Endothelial cell of umbilical vein (primary cell): ENCODE measurements at regions not wholly inside any gene's neighbourhood (a gene's known extent, or its start where the extent isn't known, plus 50 kb on each side); places are given as distances from the start of the nearest gene placed in this dataset.

ENCODE experiments used
- BruUV-seq: library from RNA; stranded (reverse); fragments of 400-500 nt; replicated peaks from 2 replicates; lab custom pipeline; 2021; lab: Mats Ljungman, UMichigan
- CTCF ChIA-PET: fragments of 300-600, 350-600 bp; sonication (Branson Sonifier 250); formaldehyde crosslinking; loops from one replicate; lab custom pipeline; 2021; ENCODE audit warnings: antibody characterized with exemption, inconsistent platforms; lab: Charles Lee
- POLR2A ChIA-PET: fragments of 300-600, 350-600 bp; sonication (Branson Sonifier 250); formaldehyde crosslinking; loops from one replicate; lab custom pipeline; 2021; ENCODE audit warnings: antibody characterized with exemption, inconsistent platforms; lab: Charles Lee
- DNase-seq: peaks from one replicate; pipeline ENCODE4 v3.0.0-alpha.2; 2011; ENCODE audit warnings: low read depth, low spot score
- FAIRE-seq: peaks from 2 replicates; lab custom pipeline; 2011; peaks lifted over from hg19 to GRCh38; lab: Jason Lieb, UNC
- H2AFZ ChIP-seq: 2 replicates; pipeline ENCODE4 v1.6.0; 2012; ENCODE audit warnings: low read depth, low read length, control low read depth, inconsistent platforms
- H3K27ac ChIP-seq: 2 replicates; pipeline ENCODE4 v1.5.1; 2011; ENCODE audit warnings: low read depth, mild to moderate bottlenecking, control low read depth, low read length, moderate library complexity; ENCODE audit not compliant: insufficient read depth
- H3K27me3 ChIP-seq, 2 experiments: 2 replicates each; pipeline versions ENCODE4 v1.6.0 to v1.6.1; 2011; ENCODE audit warnings: low read length in 2 of 2, mixed read lengths in 1 of 2; ENCODE audit not compliant: control insufficient read depth in 2 of 2, insufficient read depth in 2 of 2
- H3K36me3 ChIP-seq, 2 experiments: 2 replicates in 1 of 2; 3 replicates in 1 of 2; pipeline ENCODE4 v1.5.1; 2011; ENCODE audit warnings: low read length in 2 of 2, mild to moderate bottlenecking in 1 of 2, moderate library complexity in 1 of 2; ENCODE audit not compliant: control insufficient read depth in 2 of 2, insufficient read depth in 2 of 2; ENCODE audit errors: extremely low read depth in 1 of 2
- H3K4me1 ChIP-seq: 3 replicates; pipeline ENCODE4 v1.5.1; 2011; ENCODE audit warnings: mild to moderate bottlenecking, low read length; ENCODE audit not compliant: control insufficient read depth, insufficient read depth; ENCODE audit errors: extremely low read depth
- H3K4me2 ChIP-seq: 2 replicates; pipeline ENCODE4 v1.6.1; 2011; ENCODE audit warnings: low read length, control low read depth, mixed read lengths; ENCODE audit not compliant: insufficient read depth
- H3K4me3 ChIP-seq, 3 experiments: fragments of 200-600 bp in 1 of 3; sonication (generic), shearing (Covaris generic) in 1 of 3; replicated peaks in 1 of 3; 2 replicates each; pipeline ENCODE4 v1.5.1; 2011 to 2016; ENCODE audit warnings: control low read depth in 3 of 3, low read length in 3 of 3, mild to moderate bottlenecking in 2 of 3, inconsistent platforms in 1 of 3, low read depth in 1 of 3, moderate library complexity in 1 of 3; ENCODE audit not compliant: insufficient read depth in 1 of 3
- H3K79me2 ChIP-seq: 2 replicates; pipeline ENCODE4 v1.6.0; 2012; ENCODE audit warnings: low read length, inconsistent platforms; ENCODE audit not compliant: control insufficient read depth, insufficient read depth
- H3K9ac ChIP-seq: replicated peaks from 2 replicates; pipeline ENCODE3; 2011; ENCODE audit warnings: low read length, control low read depth; ENCODE audit not compliant: insufficient read depth; ENCODE audit errors: extremely low read depth
- H3K9me1 ChIP-seq: replicated peaks from 3 replicates; pipeline ENCODE4 v1.6.0; 2011; ENCODE audit warnings: mild to moderate bottlenecking, low read length; ENCODE audit not compliant: control insufficient read depth, insufficient read depth; ENCODE audit errors: extremely low read depth
- H3K9me3 ChIP-seq: replicated peaks from 2 replicates; pipeline ENCODE4 v1.5.1; 2012; ENCODE audit warnings: low read length, inconsistent platforms; ENCODE audit not compliant: control insufficient read depth, insufficient read depth
- H4K20me1 ChIP-seq: replicated peaks from 2 replicates; pipeline ENCODE3; 2011; ENCODE audit warnings: mild to moderate bottlenecking, low read length; ENCODE audit not compliant: control insufficient read depth, insufficient read depth; ENCODE audit errors: extremely low read depth
- CTCF ChIP-seq, 2 donors: IDR thresholded peaks; 1 replicate in 1 of 2; 2 replicates in 1 of 2; pipeline ENCODE4 v1.5.1; 2011; ENCODE audit warnings: low read length in 2 of 2, mild to moderate bottlenecking in 2 of 2, moderate library complexity in 2 of 2, control low read depth in 1 of 2, inconsistent platforms in 1 of 2, low read depth in 1 of 2; ENCODE audit not compliant: insufficient read depth in 1 of 2; ENCODE audit errors: extremely low read depth in 1 of 2
- EZH2 ChIP-seq: IDR thresholded peaks from 2 replicates; pipeline ENCODE4 v1.6.1; 2012; ENCODE audit warnings: borderline replicate concordance, low read depth, mild to moderate bottlenecking, moderate library complexity, low read length, inconsistent platforms; ENCODE audit not compliant: severe bottlenecking
- FOS ChIP-seq: IDR thresholded peaks from 2 replicates; pipeline ENCODE4 v1.6.1; 2011; ENCODE audit warnings: mild to moderate bottlenecking, low read length, moderate library complexity, borderline replicate concordance; ENCODE audit not compliant: insufficient read depth
- GATA2 ChIP-seq: IDR thresholded peaks from 2 replicates; pipeline ENCODE4 v1.7.0; 2011; ENCODE audit warnings: low read depth, mild to moderate bottlenecking, moderate library complexity, mixed read lengths, low read length; ENCODE audit not compliant: insufficient read length, insufficient read depth
- JUN ChIP-seq: IDR thresholded peaks from 2 replicates; pipeline ENCODE4 v1.6.1; 2011; ENCODE audit warnings: borderline replicate concordance, low read depth; ENCODE audit not compliant: insufficient read length, insufficient read depth
- MAX ChIP-seq: IDR thresholded peaks from 2 replicates; pipeline ENCODE4 v1.6.1; 2011; ENCODE audit not compliant: insufficient read depth, insufficient read length
- MYC ChIP-seq: IDR thresholded peaks from one replicate; pipeline ENCODE4 v1.6.1; 2011; ENCODE audit warnings: mild to moderate bottlenecking, low read depth, low read length
- POLR2A ChIP-seq: IDR thresholded peaks from 2 replicates; pipeline ENCODE4 v1.6.1; 2012; ENCODE audit warnings: low read depth, mild to moderate bottlenecking, control low read depth, low read length
- POLR2AphosphoS5 ChIP-seq: IDR thresholded peaks from 2 replicates; pipeline ENCODE4 v1.6.1; 2012; ENCODE audit warnings: low read depth, mild to moderate bottlenecking, control low read depth, low read length, moderate library complexity; ENCODE audit not compliant: insufficient read depth
- dilution Hi-C: fragments of 300-500 bp; cut with MboI; formaldehyde crosslinking; loops from one replicate; pipeline ENCODE4 v1.15.0; 2019; ENCODE audit warnings: low sequenced_read_pairs; ENCODE audit not compliant: extremely low pct_ligation_motif_present
- intact Hi-C: fragments of 100-400 bp; cut with micrococcal nuclease; formaldehyde crosslinking; loops from one replicate; pipeline ENCODE4 v1.10.0; 2022

DNA sequence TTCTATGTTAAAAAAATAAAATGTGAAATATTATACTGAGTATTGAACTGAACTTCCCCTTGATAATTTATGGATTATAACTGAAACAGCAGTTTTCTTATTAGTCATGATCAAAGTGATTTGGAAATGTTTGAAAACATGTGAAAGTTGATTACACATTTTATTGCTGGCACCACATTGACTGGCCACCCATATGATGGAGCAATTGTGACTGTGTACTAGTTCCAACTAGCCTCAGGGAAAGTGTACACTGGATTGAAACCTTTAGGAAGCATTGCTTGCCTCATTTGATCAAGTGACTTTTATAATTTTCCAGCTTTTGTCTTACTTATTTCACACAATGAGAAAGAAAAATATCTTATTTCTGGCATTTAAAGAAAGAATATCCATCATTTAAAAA lies 128.0 kb upstream of the ADGRL2 start:
- no peaks in the 10 kb centered on the region for H3K9me1 ChIP-seq
- POLR2A ChIA-PET, result no interaction called here
- no peaks in the 10 kb centered on the region for H4K20me1 ChIP-seq
- H3K36me3 ChIP-seq, result no peaks in the 10 kb centered on the region
- intact Hi-C loops (no loop called here), dilution Hi-C loops (no loop called here)
- CTCF ChIA-PET, result interaction anchor here (1.0 to 1.1 kb wide), 3 partner anchors 9 to 88 kb away, joined by 3 to 6 read pairs (median 4); no protein-coding TSS in a partner anchor
- BruUV-seq, result no TSS peak
- H2AFZ ChIP-seq, result no peak overlapping the region
- TF ChIP-seq MYC, result no peak
- TF ChIP-seq CTCF (IDR thresholded peaks at IDR 0.05; ENCODE audit: extremely low read depth in 1 of 2, insufficient read depth in 1 of 2, low read depth in 1 of 2, low read length in 2 of 2), result no peak
- TF ChIP-seq FOS, result no peak
- no peak for TF ChIP-seq MAX
- TF ChIP-seq JUN, result no peak
- no peak for TF ChIP-seq POLR2AphosphoS5
- no peak for TF ChIP-seq EZH2
- no peak for TF ChIP-seq GATA2
- TF ChIP-seq POLR2A, result no peak
- no peaks in the 10 kb centered on the region for H3K79me2 ChIP-seq
- no peak for FAIRE-seq
- H3K27ac ChIP-seq, result no peak overlapping the region
- no peaks in the 10 kb centered on the region for H3K9me3 ChIP-seq
- peaks cover 8% of the 10 kb centered on the region for H3K4me1 ChIP-seq
- no peaks in the 10 kb centered on the region for H3K27me3 ChIP-seq
- no peak for DNase-seq
- H3K4me2 ChIP-seq, result no peak overlapping the region
- no peak overlapping the region for H3K4me3 ChIP-seq
- H3K9ac ChIP-seq, result no peak overlapping the region
